ENCODE measurements at regions not wholly inside any gene's neighbourhood (a gene's known extent, or its start where the extent isn't known, plus 50 kb on each side); places are given as distances from the start of the nearest gene placed in this dataset.

- H3K4me2 ChIP-seq (ENCODE audit: insufficient read depth, low read length) = no peak overlapping the region
- CTCF ChIA-PET = no interaction called here
- no peak overlapping the region for H2AFZ ChIP-seq (ENCODE audit: low read depth, low read length)
- no peaks in the 10 kb centered on the region for H3K79me2 ChIP-seq (ENCODE audit: control insufficient read depth, insufficient read depth, low read length)
- no peaks in the 10 kb centered on the region for H4K20me1 ChIP-seq (replicated peaks; ENCODE audit: control insufficient read depth, extremely low read depth, insufficient read depth, low read length)
- BruUV-seq (replicated peaks) = no TSS peak
- no peaks in the 10 kb centered on the region for H3K4me1 ChIP-seq (ENCODE audit: control insufficient read depth, extremely low read depth, insufficient read depth, low read length)
- H3K27ac ChIP-seq (ENCODE audit: insufficient read depth, low read depth, low read length) = no peak overlapping the region
- DNase-seq (ENCODE audit: low read depth, low spot score) (no peak), FAIRE-seq (no peak)
- no peak overlapping the region for H3K9ac ChIP-seq (replicated peaks; ENCODE audit: extremely low read depth, insufficient read depth, low read length)
- POLR2A ChIA-PET = no interaction called here
- no peak overlapping the region for H3K4me3 ChIP-seq (replicated peaks in 1 of 3; ENCODE audit: insufficient read depth in 1 of 3, low read depth in 1 of 3, low read length in 3 of 3)
- no peaks in the 10 kb centered on the region for H3K27me3 ChIP-seq (ENCODE audit: control insufficient read depth in 2 of 2, insufficient read depth in 2 of 2, low read length in 2 of 2)
- intact Hi-C loops (cut with micrococcal nuclease) = no loop called here
- dilution Hi-C loops (cut with MboI; ENCODE audit: extremely low pct_ligation_motif_present, low sequenced_read_pairs) = no loop called here
- H3K9me3 ChIP-seq (replicated peaks; ENCODE audit: control insufficient read depth, insufficient read depth, low read length) = no peaks in the 10 kb centered on the region
- H3K9me1 ChIP-seq (replicated peaks; ENCODE audit: control insufficient read depth, extremely low read depth, insufficient read depth, low read length) = no peaks in the 10 kb centered on the region
- TF ChIP-seq CTCF (IDR thresholded peaks at IDR 0.05; ENCODE audit: extremely low read depth in 1 of 2, insufficient read depth in 1 of 2, low read depth in 1 of 2, low read length in 2 of 2) = no peak
- TF ChIP-seq POLR2A (IDR thresholded peaks at IDR 0.05; ENCODE audit: low read depth, low read length) = no peak
- no peak for TF ChIP-seq POLR2AphosphoS5 (IDR thresholded peaks at IDR 0.05; ENCODE audit: insufficient read depth, low read depth, low read length)
- no peaks in the 10 kb centered on the region for H3K36me3 ChIP-seq (ENCODE audit: control insufficient read depth in 2 of 2, extremely low read depth in 1 of 2, insufficient read depth in 2 of 2, low read length in 2 of 2)
Observed at GRCh38 chr3:4138786-4139431, 164.3 kb upstream of the SETMAR start.

GRCh38 chr3:4139462-4140140, 163.6 kb upstream of the SETMAR start:
- TF ChIP-seq MYC (IDR thresholded peaks at IDR 0.05; ENCODE audit: low read depth, low read length) = no peak
- TF ChIP-seq MAX (IDR thresholded peaks at IDR 0.05; ENCODE audit: insufficient read depth, insufficient read length) = no peak
- no peak for TF ChIP-seq POLR2AphosphoS5 (IDR thresholded peaks at IDR 0.05; ENCODE audit: insufficient read depth, low read depth, low read length)
- TF ChIP-seq POLR2A (IDR thresholded peaks at IDR 0.05; ENCODE audit: low read depth, low read length) = no peak
- no peak for TF ChIP-seq FOS (IDR thresholded peaks at IDR 0.05; ENCODE audit: borderline replicate concordance, insufficient read depth, low read length)
- no peak for TF ChIP-seq EZH2 (IDR thresholded peaks at IDR 0.05; ENCODE audit: borderline replicate concordance, low read depth, low read length, severe bottlenecking)
- no peak for TF ChIP-seq CTCF (IDR thresholded peaks at IDR 0.05; ENCODE audit: extremely low read depth in 1 of 2, insufficient read depth in 1 of 2, low read depth in 1 of 2, low read length in 2 of 2)
- TF ChIP-seq GATA2 (IDR thresholded peaks at IDR 0.05; ENCODE audit: insufficient read depth, insufficient read length, low read depth, low read length) = no peak
- TF ChIP-seq JUN (IDR thresholded peaks at IDR 0.05; ENCODE audit: borderline replicate concordance, insufficient read depth, insufficient read length, low read depth) = no peak
- dilution Hi-C loops (cut with MboI; ENCODE audit: extremely low pct_ligation_motif_present, low sequenced_read_pairs) (no loop called here), intact Hi-C loops (cut with micrococcal nuclease) (no loop called here)
- no peak overlapping the region for H3K27ac ChIP-seq (ENCODE audit: insufficient read depth, low read depth, low read length)
- no TSS peak for BruUV-seq (replicated peaks)
- no peaks in the 10 kb centered on the region for H3K9me3 ChIP-seq (replicated peaks; ENCODE audit: control insufficient read depth, insufficient read depth, low read length)
- no peaks in the 10 kb centered on the region for H3K36me3 ChIP-seq (ENCODE audit: control insufficient read depth in 2 of 2, extremely low read depth in 1 of 2, insufficient read depth in 2 of 2, low read length in 2 of 2)
- H3K9me1 ChIP-seq (replicated peaks; ENCODE audit: control insufficient read depth, extremely low read depth, insufficient read depth, low read length) = no peaks in the 10 kb centered on the region
- DNase-seq (ENCODE audit: low read depth, low spot score) (no peak), FAIRE-seq (no peak)
- H3K4me1 ChIP-seq (ENCODE audit: control insufficient read depth, extremely low read depth, insufficient read depth, low read length) = no peaks in the 10 kb centered on the region
- no peak overlapping the region for H2AFZ ChIP-seq (ENCODE audit: low read depth, low read length)
- H4K20me1 ChIP-seq (replicated peaks; ENCODE audit: control insufficient read depth, extremely low read depth, insufficient read depth, low read length) = no peaks in the 10 kb centered on the region
- ChIA-PET CTCF (no interaction called here), POLR2A (no interaction called here)
- no peak overlapping the region for H3K4me3 ChIP-seq (replicated peaks in 1 of 3; ENCODE audit: insufficient read depth in 1 of 3, low read depth in 1 of 3, low read length in 3 of 3)
- no peak overlapping the region for H3K9ac ChIP-seq (replicated peaks; ENCODE audit: extremely low read depth, insufficient read depth, low read length)
- H3K27me3 ChIP-seq (ENCODE audit: control insufficient read depth in 2 of 2, insufficient read depth in 2 of 2, low read length in 2 of 2) = no peaks in the 10 kb centered on the region
- H3K4me2 ChIP-seq (ENCODE audit: insufficient read depth, low read length) = no peak overlapping the region
- H3K79me2 ChIP-seq (ENCODE audit: control insufficient read depth, insufficient read depth, low read length) = no peaks in the 10 kb centered on the region
